Sigmoid colon (tissue), 6 donors: ENCODE measurements at regions not wholly inside any gene's neighbourhood (a gene's known extent, or its start where the extent isn't known, plus 50 kb on each side); places are given as distances from the start of the nearest gene placed in this dataset.
"Not testable (repeated sequence)": the region's sequence is repeated elsewhere in the genome, so short reads cannot be mapped to it uniquely, and the experiment has no call there.

ENCODE experiments used
- DNase-seq: peaks from one replicate; pipeline ENCODE4 v3.0.0-alpha.2; 2019
- H3K27ac ChIP-seq, 4 donors: fragments of 200-600 bp; sonication (generic); one replicate each; pipeline ENCODE4 v1.5.1; 2016 to 2019; ENCODE audit warnings: mild to moderate bottlenecking in 1 of 4
- H3K27me3 ChIP-seq, 3 donors: fragments of 200-600 bp; sonication (generic); one replicate each; pipeline ENCODE4 v1.5.1; 2019; ENCODE audit warnings: mild to moderate bottlenecking in 1 of 3
- H3K36me3 ChIP-seq, 4 donors: fragments of 200-600 bp; sonication (generic); one replicate each; pipeline ENCODE4 v1.5.1; 2016 to 2019
- H3K4me1 ChIP-seq, 4 donors: fragments of 200-600 bp; sonication (generic); one replicate each; pipeline ENCODE4 v1.5.1; 2017 to 2019
- H3K4me3 ChIP-seq, 4 donors: fragments of 200-600 bp; sonication (generic); one replicate each; pipeline ENCODE4 v1.5.1; 2017 to 2019; ENCODE audit warnings: mild to moderate bottlenecking in 2 of 4, moderate library complexity in 1 of 4
- H3K9me3 ChIP-seq, 4 donors: fragments of 200-600 bp in 3 of 4; sonication (generic) in 3 of 4; one replicate each; pipeline versions ENCODE4 v1.5.1 to v1.6.1; 2013 to 2019
- CTCF ChIP-seq, 4 experiments: fragments of 450-650 bp in 3 of 4; fragments of 200-600 bp in 1 of 4; IDR thresholded peaks; one replicate each; pipeline ENCODE4 v1.5.1; 2016 to 2019; ENCODE audit warnings: antibody characterized with exemption in 4 of 4, mild to moderate bottlenecking in 3 of 4, moderate library complexity in 2 of 4
- EP300 ChIP-seq, 4 donors: sonication (generic); formaldehyde crosslinking; IDR thresholded peaks; one replicate each; pipeline ENCODE4 v1.6.1; 2017; ENCODE audit warnings: antibody characterized with exemption in 4 of 4
- POLR2A ChIP-seq, 2 donors: fragments of 450-650 bp; IDR thresholded peaks; one replicate each; pipeline ENCODE4 v1.6.1; 2016; ENCODE audit warnings: antibody characterized with exemption in 2 of 2, mild to moderate bottlenecking in 2 of 2, moderate library complexity in 2 of 2
- POLR2AphosphoS5 ChIP-seq, 4 donors: sonication (generic); formaldehyde crosslinking; IDR thresholded peaks; one replicate each; pipeline ENCODE4 v1.6.1; 2017; ENCODE audit warnings: antibody characterized with exemption in 4 of 4
- WGBS, 2 donors: extraction: QIAGEN DNeasy Blood & Tissue Kit; methylation state at CpG; one replicate each; pipeline ENCODE4 v1.1.7; 2013; 5-methylcytosine and 5-hydroxymethylcytosine counted together
- intact Hi-C: fragments of 100-400 bp; cut with DNase I; formaldehyde crosslinking; loops from one replicate; pipeline ENCODE4 v1.15.1; 2023
- donor health status: healthy with polysubstance abuse.
- donor health status: healthy.

GRCh38 chr20:48019496-48019895 is 234.2 kb upstream of the SULF2 start:
- TF ChIP-seq POLR2AphosphoS5 (IDR thresholded peaks at IDR 0.05) (no peak), CTCF (IDR thresholded peaks at IDR 0.05) (no peak), POLR2A (IDR thresholded peaks at IDR 0.05) (no peak), EP300 (IDR thresholded peaks at IDR 0.05) (no peak)
- 81 to 88% methylated on average over 4 of the region's 4 CpGs for WGBS, 2 donors
- Histone ChIP-seq H3K27me3 (no peaks in the 10 kb centered on the region), H3K4me1 (peaks cover 0 to 3% (median 0%) of the 10 kb centered on the region in 4 donors), H3K4me3 (no peak overlapping the region), H3K27ac (no peak overlapping the region), H3K36me3 (no peaks in the 10 kb centered on the region), H3K9me3 (no peaks in the 10 kb centered on the region)
- intact Hi-C loops = no loop called here
- no peak for DNase-seq

GRCh38 chr20:48018851-48019250 is 233.6 kb upstream of the SULF2 start:
- H3K27ac ChIP-seq, H3K4me1 ChIP-seq, H3K4me3 ChIP-seq, H3K9me3 ChIP-seq, intact Hi-C loops, H3K27me3 ChIP-seq, DNase-seq, H3K36me3 ChIP-seq: not testable (repeated sequence)
- WGBS, 2 donors = 62 to 76% methylated on average over 6 of the region's 6 CpGs

- Histone ChIP-seq H3K36me3 (no peaks in the 10 kb centered on the region), H3K9me3 (no peaks in the 10 kb centered on the region), H3K4me1 (no peaks in the 10 kb centered on the region), H3K27me3 (no peaks in the 10 kb centered on the region), H3K4me3 (no peak overlapping the region), H3K27ac (no peak overlapping the region)
- no peak for TF ChIP-seq POLR2A (IDR thresholded peaks at IDR 0.05)
- TF ChIP-seq EP300 (IDR thresholded peaks at IDR 0.05) = no peak
- TF ChIP-seq POLR2AphosphoS5 (IDR thresholded peaks at IDR 0.05) = no peak
- TF ChIP-seq CTCF (IDR thresholded peaks at IDR 0.05) = no peak
- DNase-seq = no peak
- intact Hi-C loops = no loop called here
- WGBS, 2 donors = 86 to 92% methylated on average over 4 of the region's 4 CpGs
These were observed 232.7 kb upstream of the SULF2 start for GRCh38 chr20:48017992-48018391.

GRCh38 chr20:48017509-48017908 is 232.2 kb upstream of the SULF2 start:
- no peak overlapping the region for H3K27ac ChIP-seq
- H3K27me3 ChIP-seq = no peaks in the 10 kb centered on the region
- H3K36me3 ChIP-seq = no peaks in the 10 kb centered on the region
- intact Hi-C loops = no loop called here
- no peak overlapping the region for H3K4me3 ChIP-seq
- H3K9me3 ChIP-seq = no peaks in the 10 kb centered on the region
- 65 to 76% methylated on average over 2 of the region's 2 CpGs for WGBS, 2 donors
- DNase-seq = no peak
- no peaks in the 10 kb centered on the region for H3K4me1 ChIP-seq
- TF ChIP-seq EP300 (IDR thresholded peaks at IDR 0.05) (no peak), POLR2AphosphoS5 (IDR thresholded peaks at IDR 0.05) (no peak), POLR2A (IDR thresholded peaks at IDR 0.05) (no peak), CTCF (IDR thresholded peaks at IDR 0.05) (no peak)

GRCh38 chr20:48015943-48016723 is 230.9 kb upstream of the SULF2 start:
- H3K27me3 ChIP-seq = no peaks in the 10 kb centered on the region
- intact Hi-C loops = no loop called here
- H3K36me3 ChIP-seq = no peaks in the 10 kb centered on the region
- H3K4me1 ChIP-seq = no peaks in the 10 kb centered on the region
- no peak overlapping the region for H3K27ac ChIP-seq
- TF ChIP-seq POLR2AphosphoS5 (IDR thresholded peaks at IDR 0.05) = no peak
- TF ChIP-seq POLR2A (IDR thresholded peaks at IDR 0.05) = no peak
- TF ChIP-seq CTCF (IDR thresholded peaks at IDR 0.05) = no peak
- no peak for TF ChIP-seq EP300 (IDR thresholded peaks at IDR 0.05)
- 66 to 76% methylated on average over 11 of the region's 11 CpGs for WGBS, 2 donors
- H3K4me3 ChIP-seq = no peak overlapping the region
- peaks cover 0 to 6% (median 0%) of the 10 kb centered on the region in 4 donors for H3K9me3 ChIP-seq
- DNase-seq = no peak
